ENCODE measurements at regions not wholly inside any gene's neighbourhood (a gene's known extent, or its start where the extent isn't known, plus 50 kb on each side); places are given as distances from the start of the nearest gene placed in this dataset.

- no peak for TF ChIP-seq CEBPB (IDR thresholded peaks at IDR 0.05)
- TF ChIP-seq ZBTB7A (IDR thresholded peaks at IDR 0.05; ENCODE audit: low read depth): no peak
Observed at GRCh38 chr7:114843102-114843501, 78.8 kb upstream of the MDFIC start.

GRCh38 chr7:114851406-114852061 is 70.4 kb upstream of the MDFIC start:
- no peak for TF ChIP-seq MAX (IDR thresholded peaks at IDR 0.05)
- TF ChIP-seq TAF1 (IDR thresholded peaks at IDR 0.05; ENCODE audit: low read depth): no peak
- 0 out of 2 replicates have a peak, but pooled peaks have one; percentile 12 for TF ChIP-seq NFIC (IDR thresholded peaks at IDR 0.05)
- TF ChIP-seq CEBPB (IDR thresholded peaks at IDR 0.05): no peak

- no peak for TF ChIP-seq MAX (IDR thresholded peaks at IDR 0.05)
- TF ChIP-seq USF1 (IDR thresholded peaks at IDR 0.05): no peak
- no peak for TF ChIP-seq EGR1 (IDR thresholded peaks at IDR 0.05)
- no peak for TF ChIP-seq NFIC (IDR thresholded peaks at IDR 0.05)
- TF ChIP-seq FOXM1 (IDR thresholded peaks at IDR 0.05; ENCODE audit: borderline replicate concordance, low read depth): no peak
- TF ChIP-seq TAF1 (IDR thresholded peaks at IDR 0.05; ENCODE audit: low read depth): no peak
- no peak for TF ChIP-seq CEBPB (IDR thresholded peaks at IDR 0.05)
- no peak for TF ChIP-seq ZBTB7A (IDR thresholded peaks at IDR 0.05; ENCODE audit: low read depth)
- no peak for TF ChIP-seq YY1 (IDR thresholded peaks at IDR 0.05; ENCODE audit: low read depth)
Observed at GRCh38 chr7:114852293-114852692, 69.6 kb upstream of the MDFIC start.

- TF ChIP-seq ZBTB7A (IDR thresholded peaks at IDR 0.05; ENCODE audit: low read depth) (no peak), FOXM1 (IDR thresholded peaks at IDR 0.05; ENCODE audit: borderline replicate concordance, low read depth) (no peak), REST (IDR thresholded peaks at IDR 0.05; ENCODE audit: low read depth) (no peak), TCF12 (IDR thresholded peaks at IDR 0.05; ENCODE audit: low read depth) (no peak), NFIC (IDR thresholded peaks at IDR 0.05) (no peak), TAF1 (IDR thresholded peaks at IDR 0.05; ENCODE audit: low read depth) (no peak), EGR1 (IDR thresholded peaks at IDR 0.05) (no peak), USF1 (IDR thresholded peaks at IDR 0.05) (no peak), CREB1 (IDR thresholded peaks at IDR 0.05; ENCODE audit: low read depth) (no peak), RAD21 (IDR thresholded peaks at IDR 0.05; ENCODE audit: low read depth) (no peak), CEBPB (IDR thresholded peaks at IDR 0.05) (no peak), YY1 (IDR thresholded peaks at IDR 0.05; ENCODE audit: low read depth) (no peak), EP300 (IDR thresholded peaks at IDR 0.05; ENCODE audit: borderline replicate concordance) (no peak), TEAD4 (IDR thresholded peaks at IDR 0.05) (no peak), MAX (IDR thresholded peaks at IDR 0.05) (no peak)
Observed at GRCh38 chr7:114853189-114853588, 68.7 kb upstream of the MDFIC start.

- TF ChIP-seq TEAD4 (IDR thresholded peaks at IDR 0.05) (no peak), EP300 (IDR thresholded peaks at IDR 0.05; ENCODE audit: borderline replicate concordance) (no peak), TCF12 (IDR thresholded peaks at IDR 0.05; ENCODE audit: low read depth) (no peak), MAX (IDR thresholded peaks at IDR 0.05) (no peak), FOXM1 (IDR thresholded peaks at IDR 0.05; ENCODE audit: borderline replicate concordance, low read depth) (no peak), RAD21 (IDR thresholded peaks at IDR 0.05; ENCODE audit: low read depth) (no peak), TAF1 (IDR thresholded peaks at IDR 0.05; ENCODE audit: low read depth) (no peak), YY1 (IDR thresholded peaks at IDR 0.05; ENCODE audit: low read depth) (no peak), CEBPB (IDR thresholded peaks at IDR 0.05) (no peak), NFIC (IDR thresholded peaks at IDR 0.05) (no peak), ZBTB7A (IDR thresholded peaks at IDR 0.05; ENCODE audit: low read depth) (no peak), EGR1 (IDR thresholded peaks at IDR 0.05) (no peak), REST (IDR thresholded peaks at IDR 0.05; ENCODE audit: low read depth) (no peak), USF1 (IDR thresholded peaks at IDR 0.05) (no peak)
Observed at GRCh38 chr7:114854369-114854768, 67.5 kb upstream of the MDFIC start.
